SJCRH30 (cell line): ENCODE measurements at regions not wholly inside any gene's neighbourhood (a gene's known extent, or its start where the extent isn't known, plus 50 kb on each side); places are given as distances from the start of the nearest gene placed in this dataset.

ENCODE experiments used
- DNase-seq, 2 experiments: peaks; one replicate each; pipeline ENCODE4 v3.0.0-alpha.2; 2015 to 2020
- H3K27ac ChIP-seq: fragments of 250-450 bp; sonication (Bioruptor Pico); 2 replicates; pipeline ENCODE4 v1.5.1; 2020; ENCODE audit warnings: mild to moderate bottlenecking, moderate library complexity
- H3K27me3 ChIP-seq: fragments of 250-450 bp; sonication (Bioruptor Pico); 2 replicates; pipeline ENCODE4 v1.5.1; 2020; ENCODE audit warnings: mild to moderate bottlenecking, moderate library complexity
- H3K36me3 ChIP-seq: fragments of 250-450 bp; sonication (Bioruptor Pico); 2 replicates; pipeline ENCODE4 v1.5.1; 2020; ENCODE audit warnings: mild to moderate bottlenecking, moderate library complexity
- H3K4me1 ChIP-seq: fragments of 250-450 bp; sonication (Bioruptor Pico); 2 replicates; pipeline ENCODE4 v1.5.1; 2020; ENCODE audit warnings: mild to moderate bottlenecking, moderate library complexity
- H3K4me3 ChIP-seq: fragments of 250-450 bp; sonication (Bioruptor Pico); 2 replicates; pipeline ENCODE4 v1.5.1; 2020; ENCODE audit warnings: mild to moderate bottlenecking, moderate library complexity
- H3K9me3 ChIP-seq: fragments of 250-450 bp; sonication (Bioruptor Pico); replicated peaks from 2 replicates; pipeline ENCODE4 v1.5.1; 2020; ENCODE audit warnings: mild to moderate bottlenecking, moderate library complexity

DNA sequence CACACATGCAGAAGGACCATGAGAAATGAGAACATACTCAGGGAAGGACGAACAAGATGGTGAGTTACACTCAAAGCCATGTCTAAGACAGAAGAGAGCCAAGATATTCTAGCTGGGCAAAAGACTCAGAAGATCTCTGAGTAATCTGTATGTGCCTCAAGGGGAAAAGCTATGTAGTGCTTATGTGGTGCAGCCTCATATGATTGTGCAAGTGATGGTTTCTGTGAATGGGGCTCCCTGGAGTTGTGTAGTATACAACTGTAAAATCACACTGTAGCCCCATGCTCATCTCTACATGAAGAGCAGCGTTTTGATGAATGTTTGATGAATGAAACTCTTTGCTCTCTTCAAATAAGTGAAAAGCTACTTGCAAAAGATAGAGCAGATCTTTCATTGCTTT is 57.5 kb downstream of the OSR1 start:
- H3K4me1 ChIP-seq = no peaks in the 10 kb centered on the region
- DNase-seq = no peak
- H3K27ac ChIP-seq = no peak overlapping the region
- H3K36me3 ChIP-seq = no peaks in the 10 kb centered on the region
- peaks cover 9% of the 10 kb centered on the region for H3K27me3 ChIP-seq
- 0 out of 2 replicates have a peak, but pooled peaks cover 4% of the 10 kb centered on the region for H3K9me3 ChIP-seq
- H3K4me3 ChIP-seq = no peak overlapping the region

DNA sequence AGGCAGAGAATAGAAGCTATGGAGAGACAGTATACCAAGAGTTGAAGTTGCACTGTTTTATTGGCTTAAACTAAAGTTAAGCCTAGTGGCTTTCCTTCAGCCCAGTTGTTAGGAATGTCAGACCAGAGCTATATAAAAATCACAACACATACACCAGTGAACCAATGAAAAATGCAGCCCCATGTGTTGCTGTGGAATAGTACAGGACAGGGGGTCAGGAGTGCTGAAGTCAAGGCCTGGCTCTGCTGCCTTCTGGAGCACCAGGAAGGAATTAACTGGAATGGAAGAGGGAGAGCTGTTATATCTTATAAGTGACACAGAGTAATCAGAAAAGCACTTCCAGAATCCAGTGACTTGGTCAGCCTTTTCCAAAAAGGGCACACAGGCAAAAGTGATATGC is 58.9 kb downstream of the OSR1 start:
- DNase-seq = no peak
- Histone ChIP-seq H3K27me3 (peaks cover 9% of the 10 kb centered on the region), H3K9me3 (0 out of 2 replicates have a peak, but pooled peaks cover 4% of the 10 kb centered on the region), H3K36me3 (no peaks in the 10 kb centered on the region), H3K27ac (no peak overlapping the region), H3K4me1 (no peaks in the 10 kb centered on the region), H3K4me3 (no peak overlapping the region)

DNA sequence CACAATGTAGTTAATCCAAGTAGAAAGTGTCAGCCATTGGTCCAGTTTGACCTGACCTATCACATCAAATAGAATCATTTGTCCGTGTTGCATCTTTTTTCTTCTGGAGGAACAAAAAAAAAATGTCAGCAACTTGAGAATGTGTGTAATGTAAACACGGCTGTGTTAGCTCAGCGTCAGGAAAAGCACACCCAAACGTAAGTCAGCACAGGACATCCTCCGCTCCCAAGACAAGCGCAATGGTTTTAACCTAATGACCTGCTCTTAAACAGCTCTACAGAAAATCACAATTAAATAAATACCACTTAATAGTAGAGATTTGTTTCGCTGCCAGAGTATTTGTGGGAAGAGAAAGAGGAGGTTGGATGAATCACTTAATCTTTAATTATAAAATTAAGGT is 59.4 kb downstream of the OSR1 start:
- Histone ChIP-seq H3K9me3 (0 out of 2 replicates have a peak, but pooled peaks cover 4% of the 10 kb centered on the region), H3K4me1 (no peaks in the 10 kb centered on the region), H3K4me3 (no peak overlapping the region), H3K27me3 (peaks cover 9% of the 10 kb centered on the region), H3K27ac (no peak overlapping the region), H3K36me3 (no peaks in the 10 kb centered on the region)
- no peak for DNase-seq

GRCh38 chr2:19297716-19298115 is 60.7 kb downstream of the OSR1 start:
- H3K4me1 ChIP-seq = no peaks in the 10 kb centered on the region
- H3K27me3 ChIP-seq = peaks cover 9% of the 10 kb centered on the region
- H3K4me3 ChIP-seq = no peak overlapping the region
- H3K9me3 ChIP-seq = 0 out of 2 replicates have a peak, but pooled peaks cover 4% of the 10 kb centered on the region
- no peak for DNase-seq
- no peaks in the 10 kb centered on the region for H3K36me3 ChIP-seq
- no peak overlapping the region for H3K27ac ChIP-seq

GRCh38 chr2:19295998-19296502 is 62.4 kb downstream of the OSR1 start:
- DNase-seq = no peak
- no peaks in the 10 kb centered on the region for H3K4me1 ChIP-seq
- H3K36me3 ChIP-seq = no peaks in the 10 kb centered on the region
- H3K9me3 ChIP-seq = 0 out of 2 replicates have a peak, but pooled peaks cover 4% of the 10 kb centered on the region
- no peak overlapping the region for H3K4me3 ChIP-seq
- peaks cover 9% of the 10 kb centered on the region for H3K27me3 ChIP-seq
- H3K27ac ChIP-seq = no peak overlapping the region

- Histone ChIP-seq H3K4me3 (no peak overlapping the region), H3K4me1 (no peaks in the 10 kb centered on the region), H3K36me3 (no peaks in the 10 kb centered on the region), H3K27ac (no peak overlapping the region), H3K27me3 (no peaks in the 10 kb centered on the region), H3K9me3 (no peaks in the 10 kb centered on the region)
- no peak for DNase-seq
Observed at GRCh38 chr2:19292007-19292406, 66.4 kb downstream of the OSR1 start.

GRCh38 chr2:19288291-19288690 is 70.1 kb downstream of the OSR1 start:
- Histone ChIP-seq H3K4me1 (no peaks in the 10 kb centered on the region), H3K4me3 (no peak overlapping the region)

DNA sequence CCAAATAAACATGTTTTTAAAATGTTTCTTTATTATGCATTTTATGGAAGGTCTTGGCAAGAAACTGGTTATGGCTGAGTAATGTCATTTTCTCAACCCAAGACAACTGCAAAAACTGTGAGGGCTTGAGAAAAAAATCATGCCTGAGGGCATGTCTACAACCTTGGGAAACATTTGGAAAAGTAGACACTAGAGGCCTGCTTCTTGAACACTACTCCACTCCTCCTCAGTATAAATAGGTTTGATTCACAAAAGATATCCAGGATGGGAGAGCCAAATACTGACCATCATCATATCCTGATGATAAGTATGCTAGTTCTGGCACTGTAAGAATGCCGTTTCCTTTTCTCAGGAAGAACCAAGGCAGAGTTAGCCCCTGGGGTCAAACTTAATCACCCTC is 71.1 kb downstream of the OSR1 start:
- no peak for DNase-seq
- no peaks in the 10 kb centered on the region for H3K4me1 ChIP-seq
- H3K27me3 ChIP-seq = no peaks in the 10 kb centered on the region
- no peaks in the 10 kb centered on the region for H3K9me3 ChIP-seq
- no peaks in the 10 kb centered on the region for H3K36me3 ChIP-seq
- H3K27ac ChIP-seq = no peak overlapping the region
- no peak overlapping the region for H3K4me3 ChIP-seq

More at GRCh38 chr2:19288291-19288690, 70.1 kb downstream of the OSR1 start:
- no peaks in the 10 kb centered on the region for H3K27me3 ChIP-seq
- no peaks in the 10 kb centered on the region for H3K9me3 ChIP-seq
- no peak for DNase-seq
- no peak overlapping the region for H3K27ac ChIP-seq
- H3K36me3 ChIP-seq = no peaks in the 10 kb centered on the region

DNA sequence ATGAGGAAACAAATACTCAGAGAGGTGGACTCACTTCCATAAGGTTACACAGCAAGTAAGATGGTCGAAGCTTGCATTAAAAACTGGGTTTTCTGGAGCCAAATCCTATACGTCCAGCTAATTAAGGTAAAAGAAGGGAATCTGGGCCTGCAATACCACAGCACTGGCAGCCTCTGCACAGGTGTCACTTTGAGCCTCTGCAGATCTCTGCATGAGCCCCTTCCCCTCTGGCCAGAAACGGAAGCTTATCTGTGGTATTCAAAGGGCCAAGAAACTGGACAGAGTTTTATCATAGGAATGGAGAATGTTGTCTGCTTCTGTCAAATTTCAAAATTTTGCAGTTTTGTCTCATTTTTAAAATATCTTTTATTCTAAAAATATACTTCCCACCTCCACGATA is 76.1 kb downstream of the OSR1 start:
- H3K27me3 ChIP-seq = no peaks in the 10 kb centered on the region
- H3K27ac ChIP-seq = no peak overlapping the region
- no peaks in the 10 kb centered on the region for H3K4me1 ChIP-seq
- H3K9me3 ChIP-seq = no peaks in the 10 kb centered on the region
- H3K4me3 ChIP-seq = no peak overlapping the region
- no peaks in the 10 kb centered on the region for H3K36me3 ChIP-seq
- no peak for DNase-seq

DNA sequence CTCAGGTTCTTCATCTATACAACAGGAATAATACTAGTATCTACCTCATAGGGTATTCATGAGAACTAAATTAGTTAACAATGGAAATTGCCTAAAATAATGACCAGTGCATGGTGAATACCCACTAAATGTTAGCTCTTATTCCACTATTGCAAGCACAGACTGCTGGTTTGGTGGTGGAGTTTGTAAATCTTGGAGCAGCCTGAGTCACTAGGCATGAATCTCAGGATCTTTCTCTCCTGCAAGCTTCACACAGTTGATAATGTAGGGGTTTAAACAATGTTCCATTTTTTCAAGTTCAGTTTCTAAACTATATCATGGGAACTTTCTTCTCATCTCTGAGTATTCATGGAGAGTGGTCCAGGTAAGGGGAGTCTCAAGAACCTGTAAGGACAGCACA is 84.0 kb downstream of the OSR1 start:
- Histone ChIP-seq H3K9me3 (0 out of 2 replicates have a peak, but pooled peaks cover 2% of the 10 kb centered on the region), H3K27me3 (no peaks in the 10 kb centered on the region; the same call in 1 of the 2 replicates), H3K4me1 (no peaks in the 10 kb centered on the region), H3K4me3 (no peak overlapping the region), H3K36me3 (no peaks in the 10 kb centered on the region), H3K27ac (no peak overlapping the region)
- DNase-seq = no peak

- Histone ChIP-seq H3K4me3 (no peak overlapping the region), H3K27me3 (no peaks in the 10 kb centered on the region; the same call in 1 of the 2 replicates), H3K9me3 (0 out of 2 replicates have a peak, but pooled peaks cover 2% of the 10 kb centered on the region), H3K36me3 (no peaks in the 10 kb centered on the region), H3K27ac (no peak overlapping the region), H3K4me1 (no peaks in the 10 kb centered on the region)
- DNase-seq = no peak
Observed at GRCh38 chr2:19272941-19273470, 85.4 kb downstream of the OSR1 start.

DNA sequence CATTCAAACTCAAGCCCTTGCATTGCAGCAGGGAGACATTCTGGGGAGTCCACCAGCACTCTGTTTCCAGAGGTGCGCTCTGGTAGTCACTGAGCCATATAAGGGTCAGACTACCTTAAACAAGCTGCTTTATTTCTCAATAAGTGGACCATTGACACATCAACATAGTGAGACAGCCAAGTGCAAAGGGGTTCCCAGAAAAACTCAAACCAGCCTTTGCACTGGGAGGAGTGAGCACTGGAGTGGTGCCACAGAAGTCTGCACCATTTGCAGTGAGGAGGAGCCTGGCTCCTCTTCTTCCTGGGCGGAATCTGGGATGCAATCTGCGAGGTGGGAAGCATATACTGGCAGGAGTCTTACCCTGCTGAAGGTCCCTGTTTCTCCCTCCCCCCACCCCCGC is 86.4 kb downstream of the OSR1 start:
- no peak for DNase-seq
- H3K36me3 ChIP-seq = no peaks in the 10 kb centered on the region
- H3K4me1 ChIP-seq = no peaks in the 10 kb centered on the region
- H3K27ac ChIP-seq = no peak overlapping the region
- H3K9me3 ChIP-seq = 0 out of 2 replicates have a peak, but pooled peaks cover 2% of the 10 kb centered on the region
- no peaks in the 10 kb centered on the region; the same call in 1 of the 2 replicates for H3K27me3 ChIP-seq
- H3K4me3 ChIP-seq = no peak overlapping the region

DNA sequence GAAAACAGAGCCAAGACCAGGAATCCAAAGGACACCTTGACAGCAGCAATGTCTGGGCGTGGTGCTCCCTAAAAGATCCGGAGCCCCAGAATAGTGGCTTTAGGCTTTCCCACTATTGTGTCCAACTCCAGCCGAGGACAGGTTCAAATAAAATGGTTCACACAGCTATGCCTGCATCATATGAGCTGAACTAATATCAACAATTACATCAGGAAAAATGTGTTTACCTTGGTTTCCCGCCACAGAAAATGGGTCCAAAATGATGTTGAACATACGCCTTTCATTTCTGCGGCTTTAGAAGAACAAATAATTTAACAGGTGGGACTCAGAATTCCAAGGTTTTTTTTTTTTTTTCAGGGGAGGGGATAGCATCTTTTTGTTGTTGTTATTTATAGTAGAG is 93.6 kb downstream of the OSR1 start:
- no peaks in the 10 kb centered on the region for H3K36me3 ChIP-seq
- H3K4me3 ChIP-seq = no peak overlapping the region
- no peak for DNase-seq
- H3K9me3 ChIP-seq = 0 out of 2 replicates have a peak, but pooled peaks cover 3% of the 10 kb centered on the region
- no peak overlapping the region for H3K27ac ChIP-seq
- no peaks in the 10 kb centered on the region for H3K27me3 ChIP-seq
- H3K4me1 ChIP-seq = no peaks in the 10 kb centered on the region

GRCh38 chr2:19262150-19262549 is 96.3 kb downstream of the OSR1 start:
- peaks cover 3% of the 10 kb centered on the region; the same call in 1 of the 2 replicates for H3K9me3 ChIP-seq
- H3K27me3 ChIP-seq = no peaks in the 10 kb centered on the region

GRCh38 chr2:19261061-19261460 is 97.4 kb downstream of the OSR1 start:
- Histone ChIP-seq H3K27ac (no peak overlapping the region), H3K36me3 (no peaks in the 10 kb centered on the region), H3K4me3 (no peak overlapping the region), H3K9me3 (peaks cover 3% of the 10 kb centered on the region; the same call in 1 of the 2 replicates), H3K27me3 (no peaks in the 10 kb centered on the region), H3K4me1 (no peaks in the 10 kb centered on the region)
- DNase-seq = no peak

More at GRCh38 chr2:19262150-19262549, 96.3 kb downstream of the OSR1 start:
- no peaks in the 10 kb centered on the region for H3K36me3 ChIP-seq
- H3K27ac ChIP-seq = no peak overlapping the region
- no peak for DNase-seq
- H3K4me1 ChIP-seq = no peaks in the 10 kb centered on the region
- H3K4me3 ChIP-seq = no peak overlapping the region

GRCh38 chr2:19256121-19256601 is 102.3 kb downstream of the OSR1 start:
- H3K4me3 ChIP-seq = no peak overlapping the region
- H3K36me3 ChIP-seq = no peaks in the 10 kb centered on the region
- peaks cover 1% of the 10 kb centered on the region; the same call in 1 of the 2 replicates for H3K9me3 ChIP-seq
- DNase-seq = no peak
- H3K27me3 ChIP-seq = no peaks in the 10 kb centered on the region
- no peaks in the 10 kb centered on the region for H3K4me1 ChIP-seq
- H3K27ac ChIP-seq = no peak overlapping the region
